Tongue (tissue), 1 donor: ENCODE measurements at regions not wholly inside any gene's neighbourhood (a gene's known extent, or its start where the extent isn't known, plus 50 kb on each side); places are given as distances from the start of the nearest gene placed in this dataset.

Source experiments
- DNase-seq: peaks from one replicate; pipeline ENCODE4 v3.0.0-alpha.2; 2015

DNA sequence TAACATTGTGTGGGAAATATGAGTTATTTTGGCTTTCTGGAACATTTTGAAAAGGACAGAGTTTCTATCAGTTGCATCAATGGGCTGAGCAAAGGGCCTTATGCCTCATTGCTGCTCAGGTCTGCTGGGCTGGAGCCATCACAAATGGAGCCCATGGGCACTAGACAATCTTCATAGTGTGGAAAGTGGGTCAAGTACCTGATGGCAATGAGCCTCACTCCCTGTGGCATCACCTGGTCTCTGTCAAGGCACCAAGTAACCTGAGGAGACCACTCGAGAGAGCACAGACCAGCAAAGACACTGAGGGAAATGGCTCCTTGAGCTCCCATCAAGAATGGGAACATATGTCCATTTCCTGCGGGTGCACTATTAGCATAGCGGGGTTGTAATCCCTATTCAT, 96.7 kb upstream of the PPP2R3A start:
- DNase-seq: no peak

DNA sequence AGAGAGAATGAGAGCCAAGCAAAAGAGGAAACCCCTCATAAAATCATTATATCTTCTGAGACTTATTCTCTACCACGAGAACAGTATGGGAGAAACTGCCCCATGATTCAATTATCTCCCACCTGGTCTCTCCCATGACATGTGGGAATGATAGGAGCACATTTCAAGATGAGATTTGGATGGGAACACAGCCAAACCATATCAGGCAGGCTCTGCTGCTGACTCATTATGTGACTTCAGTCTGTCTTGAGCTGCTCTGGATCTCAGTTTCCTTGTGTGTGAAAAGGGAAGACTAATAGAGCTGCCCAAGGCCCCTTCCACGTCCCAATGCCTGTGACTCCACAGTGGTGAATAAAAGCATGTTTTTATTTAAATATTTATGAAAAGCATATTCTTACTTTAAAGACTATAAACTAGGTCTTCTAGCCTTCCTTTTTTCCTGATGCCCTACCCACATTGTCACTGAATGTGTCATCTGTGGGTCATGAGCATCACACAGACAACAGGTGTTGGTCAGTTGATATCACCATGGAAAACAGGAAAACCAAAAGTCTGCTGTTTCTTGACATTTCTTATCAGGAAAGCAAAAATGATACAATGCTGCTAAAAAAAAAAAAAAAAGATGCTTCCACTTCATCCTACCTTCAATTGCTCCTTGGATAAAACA, 96.0 kb upstream of the PPP2R3A start:
- no peak for DNase-seq

DNA sequence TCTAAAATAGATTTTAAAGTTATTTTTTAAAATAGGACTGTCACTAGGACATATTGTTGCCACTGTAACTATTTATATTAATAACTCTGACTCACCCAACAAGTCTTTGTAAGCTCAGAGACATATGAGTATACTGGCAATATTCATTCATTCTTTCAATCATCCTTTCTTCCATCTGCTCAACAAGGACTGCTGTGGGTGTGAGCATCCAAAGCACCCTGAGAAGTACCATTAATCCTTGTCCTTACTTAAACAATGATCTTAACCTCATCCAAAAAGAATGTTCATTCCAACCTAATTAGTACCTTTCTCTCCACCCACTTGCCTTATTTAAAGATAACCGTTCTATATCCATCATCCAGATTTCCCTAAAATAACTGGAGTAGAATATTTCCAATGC, 94.2 kb upstream of the PPP2R3A start:
- DNase-seq: no peak

DNA sequence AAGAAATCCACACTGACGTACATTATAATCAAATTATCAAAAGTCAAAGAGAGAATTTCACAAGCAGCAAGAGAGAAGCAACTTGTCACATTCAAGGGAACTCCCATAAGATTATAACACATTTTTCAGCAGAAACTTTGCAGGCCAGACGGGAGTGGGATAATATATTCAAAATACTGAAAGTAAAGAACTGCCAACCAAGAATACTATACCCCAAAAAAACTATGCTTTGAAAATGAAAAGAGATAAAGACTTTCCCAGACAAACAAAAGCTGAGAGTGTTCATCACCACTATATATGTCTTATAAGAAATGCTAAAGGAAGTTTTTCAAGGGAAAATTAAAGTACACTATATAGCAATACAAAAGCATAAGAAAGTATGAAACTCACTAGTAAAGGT, 91.5 kb upstream of the PPP2R3A start:
- no peak for DNase-seq

DNA sequence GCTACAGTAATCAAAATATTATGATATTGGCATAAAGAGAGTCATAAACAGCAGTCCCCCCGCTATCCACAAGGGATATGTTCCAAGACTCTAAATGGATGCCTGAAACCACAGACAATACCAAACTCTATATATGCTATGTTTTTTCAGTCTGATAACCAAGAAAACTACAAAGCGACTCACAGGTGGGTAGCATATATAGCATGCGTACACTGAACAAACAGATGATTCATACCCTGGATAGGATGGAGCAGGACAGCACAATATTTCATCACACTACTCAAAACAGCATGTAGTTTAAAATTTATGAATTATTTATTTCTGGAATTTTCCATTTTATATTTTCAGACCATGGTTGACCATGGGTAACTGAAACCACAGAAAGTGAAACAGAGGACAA, 87.0 kb upstream of the PPP2R3A start:
- DNase-seq: no peak

DNA sequence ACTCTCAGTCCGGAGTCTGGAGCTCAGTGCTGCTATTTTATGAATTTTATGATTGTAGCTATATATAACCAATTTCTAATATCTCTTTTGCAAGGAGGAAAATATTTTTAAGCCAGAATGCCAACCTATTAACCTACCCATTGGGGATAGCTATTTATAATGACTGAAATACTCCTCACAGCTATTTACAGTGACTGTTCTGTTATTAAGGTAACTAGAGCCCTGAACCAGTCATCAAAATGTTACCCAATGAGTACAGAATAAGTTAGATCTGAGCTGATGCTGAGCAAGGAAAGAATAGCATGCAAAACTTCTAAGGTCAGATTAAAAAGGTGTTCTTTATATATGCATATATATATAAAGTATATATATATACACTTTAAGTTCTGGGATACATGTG, 79.6 kb upstream of the PPP2R3A start:
- no peak for DNase-seq

DNA sequence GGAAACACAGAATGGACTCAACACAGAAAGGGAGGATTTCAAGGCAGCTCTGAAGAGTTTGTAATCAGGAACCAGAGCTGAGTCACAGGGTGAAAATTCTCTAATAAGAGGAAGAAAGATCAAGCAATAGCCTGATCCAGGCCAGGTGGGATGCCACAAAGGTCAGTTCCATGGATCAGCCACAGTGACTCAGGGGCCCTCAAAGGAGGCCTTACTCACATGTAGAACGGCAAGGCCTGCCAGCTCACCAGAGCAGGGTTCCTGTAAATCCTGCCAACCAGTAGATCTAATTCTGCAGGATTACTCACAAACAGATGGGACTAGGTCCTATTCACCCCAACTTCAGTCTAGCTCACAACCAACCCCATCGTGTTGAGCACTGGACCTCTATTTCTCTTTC, 78.3 kb upstream of the PPP2R3A start:
- no peak for DNase-seq

DNA sequence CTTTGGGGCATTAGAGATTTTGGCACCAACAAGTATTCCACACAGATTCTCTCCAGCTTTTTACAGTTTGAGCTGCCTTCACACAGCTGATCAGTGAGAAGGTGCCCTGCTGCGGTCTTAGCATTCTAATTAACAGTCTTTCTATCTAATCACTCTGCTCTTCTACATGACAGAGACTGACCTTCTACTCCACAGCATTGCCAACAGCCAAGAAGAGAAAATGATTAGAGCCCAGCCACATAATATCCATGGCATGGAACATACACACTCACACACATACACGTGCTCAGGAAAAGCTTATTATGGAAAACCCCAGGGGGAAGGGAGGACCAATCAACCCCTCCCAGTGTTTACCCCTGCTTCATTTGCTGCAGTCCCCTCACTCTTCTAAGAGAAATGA, 76.1 kb upstream of the PPP2R3A start:
- no peak for DNase-seq

DNA sequence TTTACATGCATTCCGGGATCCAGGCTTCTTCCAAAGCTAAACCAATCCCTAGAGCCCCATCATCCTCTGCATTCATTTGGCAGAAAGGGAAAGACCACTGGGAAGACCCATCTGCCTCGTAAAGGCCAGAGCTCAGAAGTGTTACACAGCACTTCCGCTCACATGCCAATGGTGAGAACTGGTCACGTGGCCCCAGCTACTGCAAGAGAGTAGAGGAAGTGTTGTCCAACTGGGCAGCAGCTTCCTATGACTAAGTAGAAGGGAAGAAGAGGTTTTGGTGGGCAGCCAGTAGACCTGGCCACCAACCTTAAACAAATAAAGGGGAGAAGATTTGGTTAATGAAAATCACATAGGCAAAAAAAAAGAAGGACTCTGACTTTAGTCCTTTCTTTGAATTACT, 74.4 kb upstream of the PPP2R3A start:
- no peak for DNase-seq

DNA sequence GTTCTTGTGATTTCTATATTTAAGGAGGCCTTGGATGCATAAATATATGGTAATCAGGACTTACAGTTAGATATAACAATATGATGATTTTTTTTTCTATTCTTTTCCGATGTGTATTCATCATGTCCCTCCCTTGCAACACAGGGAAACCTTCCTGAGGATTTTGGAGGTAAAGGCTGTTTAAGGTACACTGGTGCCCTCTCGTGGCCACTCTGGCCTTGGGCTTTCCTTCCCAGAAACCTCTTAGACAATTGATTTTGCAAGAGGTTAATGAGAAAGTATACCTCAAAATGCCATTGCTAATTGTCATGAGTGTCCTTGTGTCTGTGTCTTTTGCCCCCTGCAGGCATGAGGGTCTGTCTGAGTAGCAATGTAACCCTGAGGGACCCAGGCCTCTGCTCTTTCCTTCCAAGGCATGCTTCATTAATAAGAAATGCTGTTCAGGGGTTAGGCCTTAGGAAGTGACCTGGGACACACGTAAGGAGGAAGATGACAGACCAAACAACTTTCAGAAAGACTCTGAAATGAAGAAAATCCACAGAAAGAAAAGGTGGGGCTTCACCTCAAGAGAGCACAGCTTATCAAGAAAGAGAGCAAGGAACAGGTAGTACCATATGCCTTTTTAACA, 70.3 kb upstream of the PPP2R3A start:
- DNase-seq: peak; percentile 89

DNA sequence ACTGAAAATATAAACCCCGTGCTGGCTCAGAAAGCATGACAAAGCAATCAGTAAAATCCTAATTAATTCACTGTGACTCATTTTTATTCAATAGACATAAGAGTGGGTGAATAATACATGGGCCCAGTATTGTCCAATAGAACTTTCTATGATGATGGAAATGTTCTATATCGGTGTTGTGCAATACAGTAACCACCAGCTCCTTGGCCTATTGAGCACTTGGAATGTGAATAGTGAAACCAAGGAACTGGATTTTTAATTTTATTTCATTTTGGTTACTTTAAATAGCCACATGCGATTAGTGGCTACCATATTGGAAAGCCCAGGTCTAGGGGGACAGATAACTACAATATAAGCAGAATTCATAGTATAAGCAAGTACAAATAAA, 69.8 kb upstream of the PPP2R3A start:
- no peak for DNase-seq

DNA sequence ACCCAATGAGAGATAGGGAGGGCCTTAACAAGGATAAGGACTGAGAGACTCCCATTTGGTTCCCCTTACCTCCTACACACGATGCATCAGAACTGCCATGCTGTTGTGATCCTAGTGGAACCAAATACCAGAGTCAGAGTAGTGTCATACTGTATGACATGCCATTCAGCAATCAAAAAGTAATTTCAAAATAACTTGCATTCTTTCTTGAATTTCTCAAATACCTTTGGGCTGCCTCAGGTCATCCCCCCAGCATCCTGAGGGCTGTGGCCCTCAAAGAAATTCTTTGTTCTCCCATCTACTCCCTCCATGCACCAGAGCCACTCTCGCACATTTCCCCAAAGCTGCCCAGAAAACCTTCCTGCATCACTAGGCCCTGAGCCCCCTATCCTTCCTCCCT, 68.9 kb upstream of the PPP2R3A start:
- no peak for DNase-seq

DNA sequence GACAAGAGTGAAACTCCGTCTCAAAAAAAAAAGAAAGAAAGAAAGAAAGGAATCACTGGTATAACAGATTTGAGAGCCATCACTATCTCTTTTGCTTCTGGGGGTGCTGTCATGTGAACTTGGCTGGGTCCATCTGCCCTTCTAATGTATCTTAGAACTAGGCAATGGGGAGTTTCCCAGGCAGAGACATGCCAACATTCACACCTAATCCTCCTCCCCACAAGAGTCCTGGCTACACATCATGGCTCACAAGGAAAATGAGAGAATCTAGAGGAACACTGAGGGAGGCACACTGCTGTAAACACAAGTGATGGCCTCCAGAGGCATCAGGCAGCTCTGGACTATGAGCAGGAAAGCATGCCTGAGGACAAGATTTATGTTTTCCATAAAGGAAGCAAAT, 67.8 kb upstream of the PPP2R3A start:
- DNase-seq: no peak

DNA sequence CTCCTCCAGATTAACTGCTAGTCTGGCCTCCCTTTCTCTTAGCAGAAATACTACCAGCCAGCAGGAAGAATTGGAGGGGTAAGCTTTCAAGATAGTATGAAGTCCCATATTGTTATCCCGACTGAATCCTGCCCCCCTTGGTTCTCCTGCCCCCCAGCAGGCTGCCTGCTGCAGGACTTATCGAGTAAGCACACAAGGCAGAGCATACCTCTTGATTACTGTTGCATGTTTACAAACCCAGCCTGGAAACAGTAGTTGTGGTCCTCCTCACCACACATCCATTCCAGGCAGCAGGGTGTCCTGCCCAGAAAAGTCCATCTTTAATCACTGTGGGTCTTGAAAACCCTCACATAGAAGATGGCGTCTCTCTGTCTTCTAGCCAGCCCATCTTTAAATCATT, 66.8 kb upstream of the PPP2R3A start:
- DNase-seq: no peak

DNA sequence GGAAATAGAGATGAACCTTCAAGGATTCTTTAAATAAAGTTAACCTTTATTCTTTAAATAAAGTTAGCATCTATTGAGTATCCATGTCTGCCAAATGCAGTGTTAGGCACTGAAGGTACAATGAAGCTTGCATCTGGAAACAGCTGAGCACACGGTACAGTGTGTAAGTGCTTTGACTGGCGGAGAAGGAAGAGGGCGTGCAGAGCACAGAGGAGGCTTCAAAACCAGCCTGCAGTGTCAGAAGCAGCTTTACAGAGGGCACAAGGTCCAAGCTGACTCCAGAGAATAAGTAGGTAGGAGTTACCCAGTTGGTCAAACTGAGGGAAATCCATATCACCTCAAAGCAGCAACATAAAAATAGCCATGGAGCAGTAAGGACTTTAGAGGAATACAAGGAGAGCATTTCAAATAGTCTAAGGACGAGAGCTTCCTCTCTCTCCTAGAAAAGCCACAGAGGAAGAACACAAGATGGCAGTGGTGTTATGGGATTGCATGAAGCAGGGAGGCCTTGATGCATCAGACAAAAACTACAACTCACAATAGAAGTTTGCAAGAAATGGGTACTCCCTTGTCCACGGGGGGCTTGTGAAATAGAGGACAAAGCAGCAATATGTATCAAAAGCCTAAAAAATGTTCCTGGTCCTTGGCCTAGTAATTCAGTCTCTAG, 60.3 kb upstream of the PPP2R3A start:
- DNase-seq: peak; percentile 10

DNA sequence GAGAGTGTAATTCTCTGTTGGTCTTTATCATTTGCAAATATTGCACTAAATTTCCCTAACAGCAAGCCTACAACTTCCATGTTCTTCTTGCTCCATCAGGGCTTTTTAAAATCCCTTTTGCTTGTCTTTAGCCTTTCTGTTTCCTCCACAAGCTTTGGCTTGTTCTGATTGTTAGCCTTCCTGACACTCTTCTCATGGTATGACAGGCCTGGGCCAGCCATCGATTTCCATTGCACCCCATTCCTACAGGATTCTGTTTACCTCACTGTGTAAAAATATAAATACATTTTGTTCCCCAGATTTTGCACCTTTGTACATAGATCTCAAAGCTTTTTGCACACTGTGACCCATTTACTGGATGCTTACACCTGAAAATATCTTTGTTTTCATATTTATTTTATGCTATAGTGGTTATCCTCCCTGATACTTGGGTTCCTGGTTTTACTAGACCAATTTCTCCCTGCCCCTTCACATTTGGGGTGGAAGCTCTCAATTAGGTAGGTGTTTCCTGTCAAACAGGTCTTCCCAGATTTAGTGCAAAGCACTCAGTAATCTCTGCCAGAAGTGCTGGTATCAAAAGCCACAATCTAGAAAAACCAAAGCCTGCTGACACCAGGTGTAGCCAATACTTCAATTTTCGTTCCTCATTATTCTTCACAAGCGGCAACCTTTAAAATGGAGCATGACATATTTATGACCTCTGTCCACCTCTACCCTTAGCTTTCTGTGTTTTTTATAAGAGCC, 57.9 kb upstream of the PPP2R3A start:
- no peak for DNase-seq

DNA sequence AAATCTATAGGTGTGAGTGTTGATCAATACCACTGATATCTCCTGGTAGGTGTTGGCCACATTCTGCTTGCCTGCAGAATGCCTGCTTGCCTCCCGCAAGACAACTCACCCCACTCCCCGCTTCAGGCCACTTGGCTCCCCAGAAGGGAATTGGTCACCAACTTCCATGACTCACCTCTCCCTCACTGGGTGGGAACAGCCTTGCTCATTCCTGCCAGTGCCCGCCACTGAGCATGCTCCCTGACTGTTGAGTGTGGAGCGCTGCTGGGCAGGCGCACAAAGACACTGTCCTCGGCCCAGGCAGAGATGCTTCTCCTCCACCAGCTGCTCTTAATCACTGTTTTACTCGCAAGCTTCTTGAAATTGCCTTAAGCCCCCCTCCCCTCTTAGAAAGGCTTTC, 57.3 kb upstream of the PPP2R3A start:
- DNase-seq: no peak

DNA sequence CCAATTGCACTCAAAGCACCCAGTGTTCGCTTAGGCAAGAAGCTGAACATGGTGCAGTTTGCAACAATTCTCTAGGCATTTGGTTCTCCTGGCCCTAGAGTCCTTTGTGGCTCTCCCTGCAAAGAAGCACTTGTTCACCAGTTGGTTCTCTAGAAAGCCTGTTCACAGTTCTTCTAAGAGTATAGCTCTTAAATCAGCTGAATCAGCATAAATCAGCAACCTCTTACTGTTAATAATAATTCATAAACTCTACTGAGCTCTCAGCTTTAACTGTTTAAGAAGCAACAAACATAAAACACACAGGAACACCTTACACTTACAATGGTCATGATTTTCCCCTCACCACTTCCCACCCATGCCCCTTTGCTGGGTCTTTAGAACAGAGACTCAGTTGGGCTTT, 56.8 kb upstream of the PPP2R3A start:
- no peak for DNase-seq

DNA sequence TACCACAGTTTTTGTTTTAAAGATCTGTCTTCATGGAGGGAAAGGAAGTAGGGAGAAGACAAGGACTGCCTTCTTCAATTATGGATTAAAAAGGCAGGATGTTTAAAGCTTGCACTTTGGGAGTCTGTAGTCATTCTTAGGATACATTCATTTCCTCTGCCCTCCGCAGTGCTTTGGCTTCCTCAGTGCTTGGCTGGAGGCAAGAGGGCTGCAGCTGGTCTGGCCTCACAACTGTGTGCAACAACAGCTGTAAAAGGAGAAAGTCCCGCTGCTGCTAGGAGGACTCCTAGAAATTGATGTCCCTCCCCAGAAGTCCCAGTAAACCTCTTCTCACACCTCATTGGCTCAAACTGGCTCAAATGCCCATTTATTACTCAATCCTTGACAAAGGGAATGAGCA, 54.4 kb upstream of the PPP2R3A start:
- peak; percentile 60 for DNase-seq

DNA sequence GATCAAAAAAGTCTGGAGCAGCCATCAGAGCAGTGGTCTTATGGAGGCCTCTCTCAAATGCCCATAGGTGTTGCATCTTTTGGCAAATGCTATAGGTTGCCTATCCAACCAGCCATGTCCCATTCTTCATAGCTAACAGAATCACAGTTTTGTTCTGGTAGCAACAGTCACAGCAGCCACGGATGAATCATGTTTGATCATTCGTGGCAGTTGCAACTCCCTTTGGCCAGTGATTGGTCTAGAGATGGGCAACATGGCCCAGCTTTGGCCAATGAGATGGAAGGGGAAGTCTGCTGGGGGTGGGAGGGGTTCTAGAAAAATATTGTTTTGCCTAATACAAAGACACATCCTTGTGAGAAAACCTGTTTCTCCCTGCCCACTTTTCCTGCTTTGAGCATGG, 50.3 kb upstream of the PPP2R3A start:
- no peak for DNase-seq
